SK-N-SH treated with all-trans-retinoic acid at 6 μM for 48 hours (cell line): ENCODE measurements at regions not wholly inside any gene's neighbourhood (a gene's known extent, or its start where the extent isn't known, plus 50 kb on each side); places are given as distances from the start of the nearest gene placed in this dataset.

Experiments
- ATAC-seq: fragments of 200-7000 bp; cut with Tn5 transposase; 3 replicates; pipeline ENCODE4 v1.9.1; 2020; ENCODE audit warnings: mild to moderate bottlenecking, moderate library complexity
- ARNTL ChIP-seq: fragments of 450-650 bp; formaldehyde crosslinking; IDR thresholded peaks from 2 replicates; pipeline ENCODE4 v1.5.0; 2020; ENCODE audit warnings: low read depth, mild to moderate bottlenecking, moderate library complexity, borderline replicate concordance
- BACH2 ChIP-seq: fragments of 250-450 bp; sonication (Bioruptor Pico); IDR thresholded peaks from 2 replicates; pipeline ENCODE4 v1.9.0; 2021; ENCODE audit warnings: mild to moderate bottlenecking, borderline replicate concordance
- CSDC2 ChIP-seq: fragments of 250-450 bp; sonication (Bioruptor Pico); IDR thresholded peaks from 2 replicates; pipeline ENCODE4 v1.5.0; 2020; ENCODE audit warnings: mild to moderate bottlenecking, moderate library complexity
- CSRNP3 ChIP-seq: fragments of 250-450 bp; sonication (Bioruptor Pico); IDR thresholded peaks from 2 replicates; pipeline ENCODE4 v1.5.1; 2021; ENCODE audit warnings: mild to moderate bottlenecking, moderate library complexity
- ESRRG ChIP-seq: fragments of 250-450 bp; sonication (Bioruptor Pico); IDR thresholded peaks from 2 replicates; pipeline ENCODE4 v1.6.1; 2021; ENCODE audit warnings: mild to moderate bottlenecking
- GLIS3 ChIP-seq: fragments of 250-450 bp; sonication (Bioruptor Pico); IDR thresholded peaks from 2 replicates; pipeline ENCODE4 v1.5.0; 2020; ENCODE audit warnings: mild to moderate bottlenecking, moderate library complexity
- ISL1 ChIP-seq: fragments of 250-450 bp; sonication (Bioruptor Pico); IDR thresholded peaks from 2 replicates; pipeline ENCODE4 v2.1.2; 2022; ENCODE audit warnings: mild to moderate bottlenecking, moderate library complexity
- OSR1 ChIP-seq: fragments of 250-450 bp; sonication (Bioruptor Pico); IDR thresholded peaks from 2 replicates; pipeline ENCODE4 v1.8.0; 2022; ENCODE audit warnings: moderate library complexity, mild to moderate bottlenecking, inconsistent platforms
- PATZ1 ChIP-seq: fragments of 250-450 bp; sonication (Bioruptor Pico); IDR thresholded peaks from 2 replicates; pipeline ENCODE4 v1.8.0; 2020; ENCODE audit warnings: mild to moderate bottlenecking, moderate library complexity, borderline replicate concordance
- PPARA ChIP-seq: fragments of 250-450 bp; sonication (Bioruptor Pico); IDR thresholded peaks from 2 replicates; pipeline ENCODE4 v1.5.0; 2020; ENCODE audit warnings: mild to moderate bottlenecking, borderline replicate concordance
- RARB ChIP-seq: fragments of 250-450 bp; sonication (Bioruptor Pico); IDR thresholded peaks from 2 replicates; pipeline ENCODE4 v1.8.0; 2021; ENCODE audit warnings: mild to moderate bottlenecking, moderate library complexity
- SNAI2 ChIP-seq: fragments of 250-450 bp; sonication (Bioruptor Pico); IDR thresholded peaks from 2 replicates; pipeline ENCODE4 v1.5.0; 2020; ENCODE audit warnings: mild to moderate bottlenecking, moderate library complexity
- TCF4 ChIP-seq: fragments of 250-450 bp; sonication (Bioruptor Pico); IDR thresholded peaks from 2 replicates; pipeline ENCODE4 v1.8.0; 2021; ENCODE audit warnings: mild to moderate bottlenecking, moderate library complexity, borderline replicate concordance
- TOX ChIP-seq: fragments of 250-450 bp; sonication (Bioruptor Pico); IDR thresholded peaks from 2 replicates; pipeline ENCODE4 v1.8.0; 2021; ENCODE audit warnings: mild to moderate bottlenecking, moderate library complexity, borderline replicate concordance
- TSHZ2 ChIP-seq: fragments of 250-450 bp; sonication (Bioruptor Pico); IDR thresholded peaks from 2 replicates; pipeline ENCODE4 v1.5.0; 2020; ENCODE audit warnings: mild to moderate bottlenecking, moderate library complexity
- ZC3H10 ChIP-seq: fragments of 250-450 bp; sonication (Bioruptor Pico); IDR thresholded peaks from 2 replicates; pipeline ENCODE4 v1.5.1; 2021; ENCODE audit warnings: mild to moderate bottlenecking, moderate library complexity
- ZFP3 ChIP-seq: fragments of 250-450 bp; sonication (Bioruptor Pico); IDR thresholded peaks from 2 replicates; pipeline ENCODE4 v1.5.0; 2020; ENCODE audit warnings: mild to moderate bottlenecking, moderate library complexity
- ZNF565 ChIP-seq: fragments of 450-650 bp; formaldehyde crosslinking; conservative IDR thresholded peaks from 2 replicates; pipeline ENCODE4 v1.5.0; 2020; ENCODE audit warnings: low read depth, mild to moderate bottlenecking, moderate library complexity
- ZNF70 ChIP-seq: fragments of 450-650 bp; formaldehyde crosslinking; IDR thresholded peaks from 2 replicates; pipeline ENCODE4 v1.5.0; 2020; ENCODE audit warnings: mild to moderate bottlenecking, moderate library complexity
- ZNF8 ChIP-seq: fragments of 450-650 bp; formaldehyde crosslinking; IDR thresholded peaks from 2 replicates; pipeline ENCODE4 v1.5.0; 2020; ENCODE audit warnings: mild to moderate bottlenecking, moderate library complexity
- TF ChIP-seq, protein P1 (sequence below): fragments of 250-450 bp; sonication (Bioruptor Pico); IDR thresholded peaks from 2 replicates; pipeline ENCODE4 v1.8.0; 2021; ENCODE audit warnings: low read depth, mild to moderate bottlenecking, moderate library complexity, borderline replicate concordance
- TF ChIP-seq, protein P2 (sequence below): fragments of 250-450 bp; sonication (Bioruptor Pico); IDR thresholded peaks from 2 replicates; pipeline ENCODE4 v1.5.1; 2020; ENCODE audit warnings: low read depth, mild to moderate bottlenecking, moderate library complexity

GRCh38 chr4:180640193-180640592 lies 1603.0 kb upstream of the TENM3 start:
- TF ChIP-seq TSHZ2 (CRISPR knock-in tag) = no peak
- no peak for TF ChIP-seq CSDC2 (CRISPR knock-in tag)
- TF ChIP-seq TCF4 (CRISPR knock-in tag) = no peak
- no peak for TF ChIP-seq ESRRG
- TF ChIP-seq, all 23 proteins: peak for 0
- ATAC-seq = no peak

GRCh38 chr4:180641495-180641894 lies 1601.7 kb upstream of the TENM3 start:
- TF ChIP-seq ARNTL (no peak), GLIS3 (CRISPR knock-in tag) (no peak), TSHZ2 (CRISPR knock-in tag) (no peak), BACH2 (CRISPR knock-in tag) (no peak), ZFP3 (CRISPR knock-in tag) (no peak), RARB (CRISPR knock-in tag) (no peak)
- ATAC-seq = no peak

- TF ChIP-seq TOX (no peak), ZFP3 (CRISPR knock-in tag) (no peak), BACH2 (CRISPR knock-in tag) (no peak), ESRRG (no peak), PPARA (no peak), PATZ1 (CRISPR knock-in tag) (no peak), RARB (CRISPR knock-in tag) (no peak), ZNF565 (no peak), OSR1 (CRISPR knock-in tag) (no peak), ISL1 (CRISPR knock-in tag) (no peak), TSHZ2 (CRISPR knock-in tag) (no peak), ZNF8 (CRISPR knock-in tag) (no peak), TCF4 (CRISPR knock-in tag) (no peak), ZC3H10 (CRISPR knock-in tag) (no peak), SNAI2 (CRISPR knock-in tag) (no peak), CSRNP3 (CRISPR knock-in tag) (no peak), ZNF70 (no peak), GLIS3 (CRISPR knock-in tag) (no peak)
- TF ChIP-seq, protein P1, sequence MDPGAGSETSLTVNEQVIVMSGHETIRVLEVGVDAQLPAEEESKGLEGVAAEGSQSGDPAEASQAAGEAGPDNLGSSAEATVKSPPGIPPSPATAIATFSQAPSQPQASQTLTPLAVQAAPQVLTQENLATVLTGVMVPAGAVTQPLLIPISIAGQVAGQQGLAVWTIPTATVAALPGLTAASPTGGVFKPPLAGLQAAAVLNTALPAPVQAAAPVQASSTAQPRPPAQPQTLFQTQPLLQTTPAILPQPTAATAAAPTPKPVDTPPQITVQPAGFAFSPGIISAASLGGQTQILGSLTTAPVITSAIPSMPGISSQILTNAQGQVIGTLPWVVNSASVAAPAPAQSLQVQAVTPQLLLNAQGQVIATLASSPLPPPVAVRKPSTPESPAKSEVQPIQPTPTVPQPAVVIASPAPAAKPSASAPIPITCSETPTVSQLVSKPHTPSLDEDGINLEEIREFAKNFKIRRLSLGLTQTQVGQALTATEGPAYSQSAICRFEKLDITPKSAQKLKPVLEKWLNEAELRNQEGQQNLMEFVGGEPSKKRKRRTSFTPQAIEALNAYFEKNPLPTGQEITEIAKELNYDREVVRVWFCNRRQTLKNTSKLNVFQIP (CRISPR knock-in tag) = no peak
- TF ChIP-seq, protein P2, sequence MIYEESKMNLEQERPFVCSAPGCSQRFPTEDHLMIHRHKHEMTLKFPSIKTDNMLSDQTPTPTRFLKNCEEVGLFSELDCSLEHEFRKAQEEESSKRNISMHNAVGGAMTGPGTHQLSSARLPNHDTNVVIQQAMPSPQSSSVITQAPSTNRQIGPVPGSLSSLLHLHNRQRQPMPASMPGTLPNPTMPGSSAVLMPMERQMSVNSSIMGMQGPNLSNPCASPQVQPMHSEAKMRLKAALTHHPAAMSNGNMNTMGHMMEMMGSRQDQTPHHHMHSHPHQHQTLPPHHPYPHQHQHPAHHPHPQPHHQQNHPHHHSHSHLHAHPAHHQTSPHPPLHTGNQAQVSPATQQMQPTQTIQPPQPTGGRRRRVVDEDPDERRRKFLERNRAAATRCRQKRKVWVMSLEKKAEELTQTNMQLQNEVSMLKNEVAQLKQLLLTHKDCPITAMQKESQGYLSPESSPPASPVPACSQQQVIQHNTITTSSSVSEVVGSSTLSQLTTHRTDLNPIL = no peak
- no peak for ATAC-seq
Measured at GRCh38 chr4:180642732-180643131, 1600.5 kb upstream of the TENM3 start.
